Activated T-cell treated with anti-CD3 and anti-CD28 coated beads for 4 hours (primary cell): ENCODE measurements at regions not wholly inside any gene's neighbourhood (a gene's known extent, or its start where the extent isn't known, plus 50 kb on each side); places are given as distances from the start of the nearest gene placed in this dataset.

ENCODE experiments used
- DNase-seq: peaks from one replicate; pipeline ENCODE4 v3.0.0-alpha.2; 2020

DNA sequence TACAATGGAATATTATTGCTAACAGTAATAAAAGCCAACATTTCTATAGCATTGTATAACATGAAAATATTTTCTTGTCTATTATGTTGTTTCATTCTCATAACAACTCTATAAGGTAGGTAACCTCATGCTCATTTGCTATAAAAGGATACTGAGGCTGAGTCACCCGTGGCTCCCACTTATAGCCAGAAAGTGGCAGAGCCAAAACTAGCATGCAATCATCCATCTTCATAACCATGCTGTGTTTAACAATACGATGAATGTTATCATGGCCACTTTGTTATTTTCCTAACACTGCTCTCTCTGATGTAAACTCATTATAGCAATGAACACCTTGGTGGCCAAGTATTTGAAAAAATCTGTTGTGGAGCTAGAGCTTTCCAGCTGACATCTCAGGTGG lies 80.8 kb upstream of the JUN start:
- no peak for DNase-seq

DNA sequence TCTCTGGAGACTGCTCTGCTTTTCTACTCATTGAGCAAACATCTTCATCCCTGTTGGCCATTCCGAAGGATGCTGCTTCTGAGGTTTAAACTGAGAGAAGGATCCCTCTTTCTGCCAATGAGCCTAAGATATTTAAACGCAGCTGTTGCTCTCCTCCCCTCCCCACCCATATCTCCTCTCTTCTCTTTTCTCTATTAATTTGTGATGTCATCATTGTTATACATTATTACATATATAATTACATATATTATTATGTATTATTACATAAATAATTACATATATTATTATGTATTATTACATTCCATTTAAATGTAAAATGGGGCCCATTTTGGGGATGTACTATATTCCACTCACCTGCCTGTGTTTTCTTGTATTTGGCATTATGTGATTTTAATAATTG lies 82.7 kb upstream of the JUN start:
- DNase-seq = no peak

DNA sequence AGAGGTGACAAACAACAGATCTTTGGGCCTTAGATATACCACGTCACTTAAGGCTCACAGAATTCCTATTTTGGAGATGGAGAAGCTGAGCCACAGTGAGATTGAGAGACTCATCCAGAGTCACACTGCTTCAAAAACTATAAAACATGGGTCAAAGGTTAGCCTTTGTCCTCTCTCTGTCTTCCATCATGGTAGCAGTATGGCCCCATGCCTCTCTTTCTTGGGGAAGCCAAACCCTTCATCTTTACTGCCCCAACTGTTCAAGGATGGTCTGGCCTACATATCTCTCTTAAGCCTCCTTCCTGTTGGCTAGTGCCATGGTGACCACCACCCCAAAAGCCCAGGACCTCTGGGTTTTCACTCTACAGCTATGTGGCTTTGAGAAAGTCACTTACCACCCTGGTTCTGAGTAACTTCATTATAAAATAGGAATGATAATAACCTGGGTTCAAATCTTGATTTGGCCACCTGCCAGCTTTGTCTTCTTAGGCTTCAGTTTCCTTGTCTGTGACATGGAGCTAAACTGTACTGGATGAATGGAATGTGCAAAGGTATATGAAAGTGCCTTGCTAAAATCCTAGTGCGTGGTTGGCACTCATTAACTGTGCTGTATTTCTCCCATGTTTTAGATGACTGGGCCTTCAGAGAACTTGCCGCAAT lies 85.9 kb upstream of the JUN start:
- no peak for DNase-seq

DNA sequence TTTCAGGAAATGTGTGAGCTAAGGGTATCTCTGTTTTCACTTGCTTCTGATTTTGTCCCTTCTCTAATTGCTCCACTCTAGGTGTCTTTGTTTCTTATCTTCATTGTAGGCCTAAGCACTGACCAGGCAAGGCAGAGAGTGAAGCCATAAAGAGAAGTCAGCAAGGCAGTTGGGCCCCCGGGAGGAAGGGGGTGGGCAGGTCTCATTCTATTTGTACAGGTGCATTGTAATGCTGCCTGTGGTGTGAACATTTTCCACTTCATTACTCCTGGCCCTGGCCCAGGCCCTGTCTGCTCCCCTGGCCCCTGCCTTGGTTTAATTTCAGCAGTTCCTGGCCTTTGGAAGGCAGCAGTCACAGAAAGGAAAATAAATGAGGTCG lies 86.4 kb upstream of the JUN start:
- no peak for DNase-seq

DNA sequence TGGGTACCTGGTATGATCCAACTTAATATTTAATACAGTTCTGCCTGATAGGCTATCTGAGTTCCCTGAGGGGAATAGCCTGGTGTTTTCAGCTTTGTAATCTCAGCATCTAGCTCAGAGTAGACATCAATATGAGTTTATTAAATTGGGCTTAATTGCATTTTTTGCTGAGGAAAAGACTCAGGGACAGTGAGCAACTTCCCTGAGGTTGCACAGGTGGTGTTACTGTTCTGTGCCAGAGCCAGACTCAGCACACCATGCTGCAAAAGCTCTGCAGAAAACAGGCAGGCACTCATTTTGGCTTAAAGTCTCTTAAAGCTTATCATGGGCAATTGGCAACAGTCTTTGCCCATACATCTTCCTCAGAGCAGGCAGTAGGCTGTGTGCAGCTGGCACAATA lies 90.5 kb upstream of the JUN start:
- DNase-seq = no peak

DNA sequence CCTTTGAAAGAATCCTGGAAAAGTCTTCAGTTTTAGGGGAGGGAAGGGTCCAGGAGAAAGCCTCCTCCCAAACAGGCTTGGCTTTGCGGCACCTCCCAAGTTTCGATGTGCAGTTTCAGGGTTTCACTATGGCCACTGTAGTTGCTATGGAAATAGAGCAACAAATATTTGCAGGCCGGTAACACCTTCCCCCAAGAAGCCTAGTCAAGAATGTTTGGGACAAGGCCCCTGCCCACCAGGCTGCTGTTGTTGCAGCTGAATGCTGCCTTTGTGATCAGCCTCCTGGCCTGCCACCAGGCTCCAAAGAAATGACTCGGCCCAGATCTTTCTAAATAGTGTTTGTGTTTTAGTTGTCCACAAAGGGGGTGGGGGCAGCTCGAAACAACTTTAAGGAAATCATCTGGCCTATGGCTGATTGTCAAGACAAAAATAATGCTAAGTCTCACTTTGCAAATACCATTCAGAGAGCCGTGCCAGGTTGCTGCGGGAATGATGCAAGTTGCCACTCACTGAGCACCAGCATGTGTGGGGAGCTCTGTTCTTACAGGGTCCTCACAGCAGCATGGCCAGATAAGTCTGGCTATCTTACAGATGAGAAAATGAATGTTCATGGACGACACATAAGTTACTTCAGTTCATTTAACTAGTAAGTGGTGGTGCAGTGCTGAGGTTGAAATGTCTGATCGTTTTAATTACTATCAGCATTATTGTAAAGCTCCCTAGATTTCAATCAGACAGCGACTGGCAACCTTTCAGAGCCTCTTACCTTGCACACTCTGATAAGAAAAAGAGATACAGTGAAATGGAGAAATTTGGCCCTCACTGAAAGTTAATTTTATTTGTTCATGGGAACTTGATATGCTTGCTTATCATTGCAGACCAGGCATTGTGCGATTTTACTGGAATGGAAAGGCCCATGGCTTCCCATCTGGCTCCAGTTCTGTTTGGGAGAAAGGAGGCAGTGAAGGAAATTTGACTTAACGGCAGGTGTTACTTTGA lies 91.2 kb upstream of the JUN start:
- no peak for DNase-seq

DNA sequence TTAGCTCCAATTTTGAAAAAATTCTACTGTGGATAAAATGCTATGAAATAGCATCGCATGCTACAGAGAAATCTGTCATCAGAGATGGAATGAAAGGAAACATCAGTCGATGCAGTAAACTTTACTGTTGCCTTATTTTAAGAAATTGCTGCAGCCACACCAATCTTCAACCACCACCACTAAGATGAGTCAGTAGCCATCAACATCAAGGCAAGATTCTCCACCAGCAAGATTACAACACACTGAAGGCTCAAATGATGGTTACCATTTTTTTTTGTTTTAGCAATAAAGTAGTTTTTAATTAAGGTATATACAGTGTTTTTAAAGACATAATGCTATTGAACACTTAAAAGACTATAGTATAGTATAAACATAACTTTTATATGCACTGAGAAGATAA lies 95.6 kb upstream of the JUN start:
- no peak for DNase-seq

DNA sequence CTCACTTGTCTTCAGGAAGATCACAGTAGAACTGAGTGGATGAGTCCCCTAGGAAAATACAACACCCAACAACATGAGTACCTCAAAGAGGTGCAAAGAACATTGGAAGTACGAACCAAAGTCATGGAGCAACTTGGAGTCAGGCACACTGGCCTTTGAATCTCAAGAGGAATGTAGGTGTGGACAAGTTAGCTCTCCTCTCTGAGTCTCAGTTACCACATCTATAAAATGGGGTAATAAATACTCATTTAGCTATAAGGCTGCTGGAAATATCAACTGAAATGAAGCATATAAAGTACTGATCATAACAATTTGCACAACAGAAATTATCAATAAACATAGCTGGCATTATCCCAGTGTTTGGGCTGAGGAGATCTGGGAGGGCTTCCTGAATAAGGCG lies 96.7 kb upstream of the JUN start:
- DNase-seq = no peak

DNA sequence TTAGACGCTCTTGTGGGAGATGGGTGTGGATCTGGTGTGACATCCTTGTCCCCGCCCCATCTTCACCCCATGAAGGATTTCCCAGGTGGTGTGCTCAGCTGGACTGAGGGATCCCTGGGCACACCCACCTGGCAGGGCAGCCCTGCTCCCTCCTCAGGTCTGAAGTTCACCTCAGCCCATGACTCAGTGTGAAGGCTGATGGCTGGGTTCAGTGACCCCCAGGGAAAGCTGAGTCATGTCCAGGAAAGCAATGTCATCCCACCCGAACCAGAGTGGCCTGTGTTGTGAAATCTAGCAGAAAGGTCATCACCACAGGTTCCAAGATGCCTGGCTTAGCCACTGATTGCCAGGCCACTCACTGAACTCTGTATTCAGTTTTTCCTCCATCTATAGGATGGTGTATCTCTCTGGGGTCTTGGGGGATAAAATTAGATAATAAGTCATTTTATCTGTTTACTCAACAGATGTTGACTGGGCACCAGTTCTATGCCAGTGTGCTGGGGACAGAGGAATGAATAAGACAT lies 97.7 kb upstream of the JUN start:
- no peak for DNase-seq

DNA sequence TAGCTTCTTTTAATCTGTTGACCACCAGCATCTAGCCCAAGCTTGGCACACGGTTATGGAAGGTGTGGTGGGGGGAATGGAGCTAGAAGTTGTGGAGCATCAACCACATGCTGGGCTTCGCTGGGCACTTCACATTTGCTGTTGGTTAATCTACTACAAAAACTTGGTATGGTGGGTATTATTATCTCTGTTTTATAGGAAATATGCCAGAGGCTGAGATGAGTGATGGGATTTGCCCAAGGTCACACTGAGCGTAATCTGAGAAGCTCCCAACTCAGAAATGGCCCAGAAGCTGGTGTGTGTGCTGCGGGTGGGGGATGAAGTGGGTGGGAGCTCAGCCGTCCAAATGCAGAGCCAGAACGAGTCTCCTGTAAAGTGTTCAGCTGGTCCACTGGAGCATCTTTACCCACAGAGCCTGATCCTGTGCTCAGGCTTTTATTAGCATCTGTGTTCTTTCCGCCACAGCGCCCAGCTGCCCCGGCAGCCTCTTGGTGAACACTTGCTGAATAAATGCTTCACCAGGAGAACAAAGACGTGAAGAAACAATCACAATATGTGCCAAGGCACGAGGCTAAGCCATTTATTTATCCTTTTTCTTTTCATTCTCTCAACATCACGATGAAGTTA lies 98.6 kb upstream of the JUN start:
- DNase-seq = no peak

DNA sequence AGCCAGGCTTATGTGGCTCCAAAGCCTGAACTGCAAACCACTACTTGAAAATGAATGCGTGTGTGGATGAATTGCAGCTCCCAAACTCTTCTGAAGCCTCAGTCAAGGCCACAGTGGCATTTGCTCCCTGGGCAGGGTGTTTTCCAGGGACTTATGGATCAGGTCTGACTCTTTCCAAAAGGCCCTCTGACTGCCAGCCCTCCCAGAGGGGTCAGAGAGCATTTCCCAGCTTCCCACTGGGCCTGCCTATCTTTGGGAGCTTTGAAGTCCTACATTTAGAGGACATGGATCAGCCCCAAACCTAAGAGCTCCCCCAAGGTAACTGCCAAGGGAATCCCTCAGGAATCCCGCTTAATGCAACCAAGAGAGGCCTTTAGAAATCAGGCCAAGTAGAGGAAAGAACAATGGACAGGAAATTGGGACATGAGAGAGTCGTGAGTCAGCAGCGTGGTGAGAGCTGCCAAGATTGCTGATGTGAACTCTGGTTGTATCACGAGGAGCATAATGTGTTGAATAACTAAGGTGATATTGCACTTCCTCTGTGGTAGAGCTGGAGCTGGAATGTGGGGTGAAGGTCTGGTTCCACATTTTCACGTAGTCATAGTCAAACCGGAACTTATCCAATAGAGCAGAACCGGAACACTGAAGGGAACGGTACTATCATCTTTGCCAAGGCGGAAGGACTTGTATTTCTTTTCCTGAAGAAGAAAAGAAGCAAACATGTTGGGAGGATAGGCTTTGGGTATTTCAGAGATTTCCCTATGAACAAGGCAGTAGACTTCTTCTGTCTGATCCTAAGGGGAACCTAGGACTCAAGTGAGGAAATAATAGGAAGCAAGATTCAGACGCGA lies 99.4 kb upstream of the JUN start:
- no peak for DNase-seq

DNA sequence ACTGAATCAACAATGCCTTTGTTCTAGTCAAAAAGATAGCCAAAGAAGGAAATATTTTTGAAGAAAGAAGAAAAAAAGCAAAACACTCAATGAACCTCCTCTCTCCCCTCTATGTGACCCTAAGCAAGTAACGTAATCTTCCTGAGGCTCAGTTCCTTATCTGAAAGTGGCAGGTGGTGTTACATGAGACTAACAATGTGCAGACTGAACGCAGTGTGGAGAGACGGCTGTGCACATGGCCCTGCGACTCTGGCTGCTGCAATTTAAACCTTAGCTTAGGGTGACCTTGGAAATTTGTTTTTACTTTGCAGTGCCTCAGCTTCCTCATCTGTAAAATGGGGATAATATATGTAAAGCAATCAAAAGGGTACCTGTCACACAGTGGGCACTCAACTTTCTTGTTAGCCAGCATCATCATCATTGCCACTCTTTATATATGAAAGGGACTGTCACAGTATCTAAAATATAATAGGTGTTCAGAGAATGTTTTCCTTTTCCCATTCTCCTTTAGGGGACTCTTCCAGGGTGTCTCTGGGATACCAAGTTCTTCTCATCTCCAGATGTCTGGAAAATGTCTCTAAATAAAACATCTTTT lies 100.1 kb upstream of the JUN start:
- DNase-seq = no peak

DNA sequence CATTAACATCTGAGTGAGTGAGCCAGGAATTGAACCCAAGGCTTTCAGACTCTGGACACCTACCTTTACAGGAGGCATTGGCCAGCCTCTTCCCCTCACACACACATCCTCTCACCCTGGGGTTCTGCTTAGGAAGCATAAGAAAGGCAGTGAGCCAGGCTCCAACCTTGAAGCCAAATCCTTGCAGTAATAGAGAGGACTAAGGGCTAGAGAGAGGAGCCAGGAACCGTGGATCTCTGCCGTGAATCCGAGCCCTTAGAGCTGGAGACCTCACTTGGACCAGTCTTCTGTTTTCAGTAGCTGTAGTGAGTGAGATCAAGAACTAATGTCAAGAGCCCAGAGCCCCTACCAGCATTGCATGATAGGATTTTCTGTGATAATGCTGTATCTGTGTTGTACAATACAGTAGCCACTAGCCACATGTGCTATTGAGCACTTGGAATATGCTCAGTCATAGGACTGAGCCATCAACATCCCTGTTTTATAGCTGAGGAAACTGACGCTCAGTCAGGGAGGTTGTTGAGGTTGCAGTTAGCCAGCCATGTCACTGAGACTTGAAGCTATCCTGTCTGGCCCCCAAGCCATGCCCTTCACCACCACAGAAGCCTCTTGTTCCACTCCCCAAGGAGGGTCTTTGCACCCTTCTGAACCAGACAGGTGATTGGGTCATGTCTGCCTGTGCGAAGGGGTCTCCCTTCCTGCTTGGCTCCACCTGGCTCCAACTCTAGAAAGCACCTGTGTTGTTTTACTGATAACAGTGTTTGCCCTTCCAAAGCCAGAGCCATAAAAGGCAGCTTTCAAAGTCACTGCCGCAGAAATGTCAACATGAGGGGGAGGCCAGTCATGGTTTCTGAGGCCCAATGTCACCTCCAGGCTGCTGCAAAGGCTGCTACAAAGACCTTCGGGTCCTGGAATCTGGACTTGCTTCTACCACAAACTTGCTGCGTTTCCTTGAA lies 101.1 kb upstream of the JUN start:
- DNase-seq = no peak

DNA sequence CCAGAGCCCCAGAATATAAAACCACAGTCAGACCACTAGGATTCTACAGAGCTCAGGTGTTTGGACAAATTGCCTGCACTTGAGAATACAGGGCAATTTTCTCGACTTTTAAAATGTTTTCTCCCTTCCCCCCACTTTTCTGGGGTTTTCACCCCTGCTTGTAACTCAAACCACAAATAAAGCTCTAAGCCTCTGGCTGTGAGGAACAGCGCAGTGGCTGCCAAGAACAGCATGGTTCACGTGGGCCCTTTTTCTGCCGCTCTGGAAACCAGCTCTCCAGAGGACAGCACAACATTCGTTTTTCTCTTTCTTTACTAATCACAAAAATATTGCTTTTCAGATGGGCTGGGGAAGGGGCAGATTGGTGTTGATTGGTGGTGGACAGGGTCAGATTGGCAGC lies 102.2 kb upstream of the JUN start:
- no peak for DNase-seq

DNA sequence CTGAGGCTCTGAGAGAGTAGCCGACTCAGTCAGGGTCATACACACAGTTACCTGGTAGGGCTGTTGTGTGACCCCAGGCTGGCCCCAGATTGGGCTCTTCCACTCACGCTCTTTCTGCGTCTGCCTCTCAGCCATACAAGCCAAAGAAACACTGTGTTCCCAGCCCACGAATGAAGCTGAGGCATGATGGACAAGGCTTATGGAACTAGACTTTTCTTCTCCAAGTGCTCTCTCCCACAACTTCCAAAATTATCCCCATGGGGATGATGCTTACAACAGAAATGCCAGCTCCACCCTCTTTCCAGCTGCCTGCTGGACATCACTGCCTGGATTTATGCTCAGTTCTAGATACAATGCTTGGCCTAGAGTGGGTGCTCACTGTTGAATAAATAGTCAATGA lies 102.8 kb upstream of the JUN start:
- DNase-seq = no peak

DNA sequence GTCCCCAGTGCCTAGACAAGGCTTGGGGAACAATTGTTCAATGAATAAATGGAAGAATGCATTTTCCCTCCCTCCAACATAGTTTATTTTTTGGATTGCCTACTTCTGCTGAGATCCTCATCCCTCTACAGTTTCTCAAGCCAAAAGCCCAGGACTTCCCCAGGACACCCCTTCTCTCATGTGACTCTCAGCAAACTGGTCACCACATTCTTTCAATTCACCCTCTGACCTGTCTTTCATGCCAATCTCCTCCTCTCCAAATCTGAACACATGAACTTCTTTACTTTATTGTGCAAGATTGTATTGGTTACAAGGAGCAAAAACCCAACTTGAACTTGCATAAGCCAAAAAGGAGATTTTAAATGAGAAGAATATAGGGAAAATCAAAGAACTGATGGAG lies 103.2 kb upstream of the JUN start:
- no peak for DNase-seq

DNA sequence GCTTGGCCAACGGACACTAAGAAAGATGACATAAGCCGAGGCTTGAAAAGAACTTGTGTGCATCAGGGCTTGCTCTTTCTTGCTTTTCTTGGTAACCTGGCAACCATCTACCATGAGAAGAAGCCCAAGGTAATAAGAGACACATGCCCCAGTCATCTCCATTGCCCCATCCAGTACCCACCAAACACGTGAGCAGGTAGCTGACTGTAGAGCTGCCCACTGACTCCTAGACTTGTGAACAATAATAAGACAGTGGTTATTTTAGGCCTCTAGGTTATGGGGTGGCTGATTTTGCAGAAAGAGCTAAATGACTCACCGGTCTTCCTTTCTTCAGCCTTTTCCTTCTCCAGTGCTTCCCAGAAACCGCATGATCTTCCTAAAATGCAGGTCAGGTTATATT lies 105.0 kb upstream of the JUN start:
- DNase-seq = no peak

DNA sequence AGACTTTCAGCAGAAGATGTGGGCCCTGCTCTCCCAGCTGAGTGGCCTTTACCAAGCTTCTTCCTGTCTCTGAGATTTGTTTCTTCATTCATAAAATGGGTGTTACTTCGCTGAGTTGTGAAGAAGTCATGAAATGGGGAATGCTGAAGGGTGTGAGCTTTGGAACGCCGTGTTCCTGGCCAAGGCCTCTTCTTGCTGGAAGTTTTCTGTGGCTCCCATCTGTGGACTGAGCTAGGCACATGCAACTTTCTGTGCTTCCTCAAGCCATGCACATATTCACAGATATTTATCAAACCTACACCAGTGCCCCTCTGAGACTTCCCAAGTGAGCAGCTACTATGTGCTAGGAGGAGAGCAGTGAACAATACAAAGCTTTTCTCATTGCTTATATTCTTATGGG lies 106.3 kb upstream of the JUN start:
- no peak for DNase-seq

DNA sequence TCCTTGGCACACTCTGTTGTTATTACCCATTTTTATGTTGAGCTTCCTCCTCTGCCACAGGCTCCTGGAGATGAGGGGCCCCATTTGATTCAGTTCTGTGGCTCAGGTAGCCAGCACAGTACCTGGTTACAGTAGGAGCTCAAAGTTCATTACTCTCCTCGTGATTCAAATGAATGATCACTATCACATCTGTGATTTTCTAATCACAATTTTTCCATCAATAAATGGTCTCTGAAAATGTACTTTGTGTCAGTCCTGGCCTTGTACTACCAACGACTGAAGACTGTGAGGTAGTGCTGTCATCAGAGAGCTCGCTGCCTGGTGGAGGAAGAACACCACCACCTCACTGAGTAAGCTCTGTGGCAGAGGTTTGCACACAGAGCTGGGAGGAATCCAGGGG lies 106.8 kb upstream of the JUN start:
- no peak for DNase-seq

DNA sequence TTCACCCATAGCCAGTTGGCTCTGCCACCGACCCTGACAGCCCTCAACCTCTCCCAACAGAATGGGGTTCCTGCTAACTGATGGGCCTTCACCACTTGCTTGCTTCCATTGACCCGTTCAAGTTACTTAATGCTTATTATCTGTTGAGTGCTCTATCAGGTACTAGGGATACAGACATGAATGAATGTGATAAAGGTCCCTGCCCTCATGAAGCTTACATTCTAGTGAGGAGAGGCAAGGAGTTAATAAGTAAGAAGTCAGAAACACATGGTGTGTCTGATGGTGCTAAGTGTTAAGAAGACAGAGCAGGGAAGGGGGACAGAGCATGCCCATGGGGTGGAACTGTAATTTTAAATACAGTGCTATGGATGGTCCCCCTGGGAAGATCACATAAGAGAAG lies 107.5 kb upstream of the JUN start:
- no peak for DNase-seq

DNA sequence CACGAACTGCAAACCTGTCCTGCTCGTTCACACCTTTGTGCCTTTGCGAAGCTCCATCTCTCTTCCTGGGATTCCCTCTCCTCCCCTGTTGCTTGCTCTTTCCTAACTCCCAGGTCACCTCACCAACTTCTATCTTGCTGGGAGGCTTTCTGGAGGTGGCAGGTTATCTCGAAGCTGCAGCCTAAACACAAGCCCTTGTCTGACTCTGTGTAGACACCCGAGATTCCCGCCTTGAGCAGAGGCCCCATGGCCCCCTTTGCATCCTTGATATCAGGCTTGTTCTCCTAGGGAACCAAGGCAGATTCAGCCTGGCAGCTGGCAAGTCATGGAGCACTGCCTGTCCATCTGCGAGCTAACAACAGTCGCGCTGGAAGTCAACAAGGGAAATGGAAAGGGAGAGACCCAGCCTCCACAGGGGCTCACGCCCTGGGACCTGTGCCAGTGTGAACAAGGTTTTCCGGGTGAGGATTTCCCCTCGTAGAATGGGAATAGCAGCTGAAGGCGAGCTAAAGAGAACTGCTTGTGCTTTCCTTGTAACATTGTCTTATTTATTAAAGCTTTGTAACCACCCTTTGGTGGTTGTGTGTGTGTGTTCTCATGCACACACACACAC lies 109.5 kb upstream of the JUN start:
- no peak for DNase-seq
